Transverse colon (tissue), 4 donors: ENCODE measurements at regions not wholly inside any gene's neighbourhood (a gene's known extent, or its start where the extent isn't known, plus 50 kb on each side); places are given as distances from the start of the nearest gene placed in this dataset.

Experiments
- EP300 ChIP-seq: sonication (generic); formaldehyde crosslinking; IDR thresholded peaks from one replicate; pipeline ENCODE4 v1.6.1; 2017; ENCODE audit warnings: antibody characterized with exemption, low read depth
- POLR2AphosphoS5 ChIP-seq, 3 donors: sonication (generic); formaldehyde crosslinking; IDR thresholded peaks; one replicate each; pipeline ENCODE4 v1.6.1; 2016; ENCODE audit warnings: antibody characterized with exemption in 3 of 3
- TF ChIP-seq, protein P1 (sequence below), 5 experiments: fragments of 200-600 bp in 3 of 5; fragments of 450-650 bp in 2 of 5; sonication (generic) in 3 of 5; IDR thresholded peaks; 1 replicate in 2 of 5; 2 replicates in 3 of 5; pipeline ENCODE4 v1.5.1; 2016 to 2017; ENCODE audit warnings: antibody characterized with exemption in 5 of 5, inconsistent platforms in 3 of 5, mild to moderate bottlenecking in 2 of 5, moderate library complexity in 1 of 5

DNA sequence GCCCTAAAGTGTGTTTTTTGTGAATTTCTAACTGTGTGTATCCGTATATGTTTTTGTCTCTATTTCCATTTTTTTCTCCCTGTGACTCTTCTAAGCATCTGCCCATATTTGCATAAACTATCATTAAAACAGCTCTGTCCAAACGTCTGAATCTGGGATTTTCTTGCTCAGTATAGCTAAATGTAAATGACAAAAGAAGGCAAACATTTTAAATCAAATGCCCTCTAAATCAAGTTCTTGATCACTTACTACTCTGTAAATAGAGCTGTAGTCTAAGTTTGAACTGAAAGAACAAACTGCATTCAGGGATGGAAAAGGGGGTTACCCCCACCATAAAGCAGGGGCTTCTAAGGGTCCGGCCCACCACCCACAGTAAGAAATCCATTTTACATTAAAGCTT, 432.0 kb upstream of the FAM241A start:
- TF ChIP-seq POLR2AphosphoS5 (IDR thresholded peaks at IDR 0.05) (no peak), EP300 (no peak)
- TF ChIP-seq, protein P1, sequence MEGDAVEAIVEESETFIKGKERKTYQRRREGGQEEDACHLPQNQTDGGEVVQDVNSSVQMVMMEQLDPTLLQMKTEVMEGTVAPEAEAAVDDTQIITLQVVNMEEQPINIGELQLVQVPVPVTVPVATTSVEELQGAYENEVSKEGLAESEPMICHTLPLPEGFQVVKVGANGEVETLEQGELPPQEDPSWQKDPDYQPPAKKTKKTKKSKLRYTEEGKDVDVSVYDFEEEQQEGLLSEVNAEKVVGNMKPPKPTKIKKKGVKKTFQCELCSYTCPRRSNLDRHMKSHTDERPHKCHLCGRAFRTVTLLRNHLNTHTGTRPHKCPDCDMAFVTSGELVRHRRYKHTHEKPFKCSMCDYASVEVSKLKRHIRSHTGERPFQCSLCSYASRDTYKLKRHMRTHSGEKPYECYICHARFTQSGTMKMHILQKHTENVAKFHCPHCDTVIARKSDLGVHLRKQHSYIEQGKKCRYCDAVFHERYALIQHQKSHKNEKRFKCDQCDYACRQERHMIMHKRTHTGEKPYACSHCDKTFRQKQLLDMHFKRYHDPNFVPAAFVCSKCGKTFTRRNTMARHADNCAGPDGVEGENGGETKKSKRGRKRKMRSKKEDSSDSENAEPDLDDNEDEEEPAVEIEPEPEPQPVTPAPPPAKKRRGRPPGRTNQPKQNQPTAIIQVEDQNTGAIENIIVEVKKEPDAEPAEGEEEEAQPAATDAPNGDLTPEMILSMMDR (IDR thresholded peaks at IDR 0.05) = no peak
